ENCODE measurements at regions not wholly inside any gene's neighbourhood (a gene's known extent, or its start where the extent isn't known, plus 50 kb on each side); places are given as distances from the start of the nearest gene placed in this dataset.
A peak's percentile ranks its signal among the peaks of the same experiment; 100 is the strongest.
"Not testable (repeated sequence)": the region's sequence is repeated elsewhere in the genome, so short reads cannot be mapped to it uniquely, and the experiment has no call there.

- DNase-seq, result peak; percentile 15 to 51 (median 33)
These were observed 58.3 kb upstream of the FRMD6 start for GRCh38 chr14:51593397-51593796.

GRCh38 chr14:51595881-51596455 is 55.7 kb upstream of the FRMD6 start:
- DNase-seq, result no peak

GRCh38 chr14:51596488-51597117 is 55.1 kb upstream of the FRMD6 start:
- no peak for DNase-seq

- no peak for DNase-seq
These were observed 54.3 kb upstream of the FRMD6 start for GRCh38 chr14:51597261-51598001.

GRCh38 chr14:51598924-51599600 is 52.6 kb upstream of the FRMD6 start:
- DNase-seq, result not testable (repeated sequence)

- no peak for DNase-seq
These were observed 51.1 kb upstream of the FRMD6 start for GRCh38 chr14:51600658-51601057.
